HepG2 (cell line): ENCODE measurements at regions not wholly inside any gene's neighbourhood (a gene's known extent, or its start where the extent isn't known, plus 50 kb on each side); places are given as distances from the start of the nearest gene placed in this dataset.

ENCODE experiments used
- ATF7 ChIP-seq, 2 experiments: fragments of 450-650 bp in 1 of 2; sonication (generic) in 1 of 2; formaldehyde crosslinking in 1 of 2; IDR thresholded peaks; 2 replicates each; pipeline versions ENCODE4 v1.4.0 to v1.6.1; 2016 to 2020; ENCODE audit warnings: antibody characterized with exemption in 1 of 2, mild to moderate bottlenecking in 1 of 2, missing genetic modification reagents in 1 of 2
- EHMT2 ChIP-seq: fragments of 200-600 bp; sonication (generic); IDR thresholded peaks from 2 replicates; pipeline ENCODE4 v1.7.0; 2017; ENCODE audit warnings: antibody characterized with exemption, low read depth, low read length, borderline replicate concordance
- ELF3 ChIP-seq: IDR thresholded peaks from 2 replicates; pipeline ENCODE4 v1.6.1; 2016; ENCODE audit warnings: missing genetic modification reagents, missing compliant biosample characterization
- GPN1 ChIP-seq: sonication (generic); formaldehyde crosslinking; IDR thresholded peaks from 2 replicates; pipeline ENCODE4 v1.5.1; 2020; ENCODE audit warnings: missing genetic modification reagents, borderline replicate concordance
- IKZF4 ChIP-seq: sonication (generic); formaldehyde crosslinking; IDR thresholded peaks from 2 replicates; pipeline ENCODE4 v1.5.1; 2020; ENCODE audit warnings: borderline replicate concordance, mild to moderate bottlenecking, low read depth, missing genetic modification reagents; ENCODE audit errors: not compliant biosample characterization
- IRX3 ChIP-seq: sonication (generic); formaldehyde crosslinking; IDR thresholded peaks from 2 replicates; pipeline ENCODE4 v1.8.1; 2023; ENCODE audit warnings: mild to moderate bottlenecking, low read depth, missing genetic modification reagents, borderline replicate concordance
- JARID2 ChIP-seq: sonication (generic); formaldehyde crosslinking; IDR thresholded peaks from 2 replicates; pipeline ENCODE4 v1.8.1; 2023; ENCODE audit warnings: missing genetic modification reagents, inconsistent platforms; ENCODE audit not compliant: insufficient replicate concordance
- MATR3 ChIP-seq: sonication (generic); formaldehyde crosslinking; IDR thresholded peaks from 2 replicates; pipeline ENCODE4 v1.4.0; 2020; ENCODE audit warnings: missing genetic modification reagents
- MTA1 ChIP-seq: sonication (generic); formaldehyde crosslinking; IDR thresholded peaks from 2 replicates; pipeline ENCODE4 v1.4.0; 2020; ENCODE audit warnings: missing genetic modification reagents, mild to moderate bottlenecking, borderline replicate concordance
- PLSCR1 ChIP-seq: sonication (generic); formaldehyde crosslinking; IDR thresholded peaks from 2 replicates; pipeline ENCODE4 v1.5.0; 2020; ENCODE audit warnings: missing genetic modification reagents, mild to moderate bottlenecking, borderline replicate concordance
- RARA ChIP-seq: IDR thresholded peaks from 2 replicates; pipeline ENCODE4 v1.6.1; 2016; ENCODE audit warnings: missing genetic modification reagents, missing compliant biosample characterization
- RFX5 ChIP-seq: IDR thresholded peaks from 2 replicates; pipeline ENCODE4 v1.6.1; 2011; ENCODE audit warnings: low read depth, low read length, improper control_type of control experiment
- SAFB2 ChIP-seq: sonication (generic); formaldehyde crosslinking; IDR thresholded peaks from 2 replicates; pipeline ENCODE4 v1.5.1; 2020; ENCODE audit warnings: missing genetic modification reagents, low read depth, mild to moderate bottlenecking, borderline replicate concordance
- SMAD9 ChIP-seq: sonication (generic); formaldehyde crosslinking; IDR thresholded peaks from 2 replicates; pipeline ENCODE4 v1.5.1; 2020; ENCODE audit warnings: mild to moderate bottlenecking, missing genetic modification reagents
- SOX6 ChIP-seq, 2 experiments: fragments of 450-650 bp in 1 of 2; sonication (generic) in 1 of 2; formaldehyde crosslinking in 1 of 2; IDR thresholded peaks; 2 replicates each; pipeline versions ENCODE4 v1.4.0 to v1.6.1; 2017 to 2020; ENCODE audit warnings: antibody characterized with exemption in 1 of 2, mild to moderate bottlenecking in 1 of 2, missing genetic modification reagents in 1 of 2
- TBP ChIP-seq: sonication (generic); formaldehyde crosslinking; IDR thresholded peaks from 2 replicates; pipeline ENCODE4 v1.5.0; 2020; ENCODE audit warnings: missing genetic modification reagents
- TBX2 ChIP-seq: sonication (generic); formaldehyde crosslinking; IDR thresholded peaks from 2 replicates; pipeline ENCODE4 v1.5.0; 2020; ENCODE audit warnings: missing genetic modification reagents, mild to moderate bottlenecking, borderline replicate concordance
- ZFP41 ChIP-seq: sonication (generic); formaldehyde crosslinking; IDR thresholded peaks from 2 replicates; pipeline ENCODE4 v1.4.0; 2020; ENCODE audit warnings: mild to moderate bottlenecking, missing genetic modification reagents, borderline replicate concordance
- ZNF326 ChIP-seq: sonication (generic); formaldehyde crosslinking; IDR thresholded peaks from 2 replicates; pipeline ENCODE4 v1.4.0; 2020; ENCODE audit warnings: missing genetic modification reagents, borderline replicate concordance
- ZNF33A ChIP-seq: sonication (generic); formaldehyde crosslinking; IDR thresholded peaks from 2 replicates; pipeline ENCODE4 v1.5.1; 2020; ENCODE audit warnings: missing genetic modification reagents, mild to moderate bottlenecking, moderate library complexity, borderline replicate concordance
- ZNF468 ChIP-seq: sonication (generic); formaldehyde crosslinking; IDR thresholded peaks from 2 replicates; pipeline ENCODE4 v1.8.0; 2022; ENCODE audit warnings: mild to moderate bottlenecking, moderate library complexity, missing genetic modification reagents
- ZNF607 ChIP-seq: sonication (generic); formaldehyde crosslinking; IDR thresholded peaks from 2 replicates; pipeline ENCODE4 v1.5.1; 2020; ENCODE audit warnings: missing genetic modification reagents, mild to moderate bottlenecking, borderline replicate concordance
- ZNF713 ChIP-seq: sonication (generic); formaldehyde crosslinking; IDR thresholded peaks from 2 replicates; pipeline ENCODE4 v1.4.0; 2020; ENCODE audit warnings: mild to moderate bottlenecking, missing genetic modification reagents
- TF ChIP-seq, protein P1 (sequence below): sonication (generic); formaldehyde crosslinking; IDR thresholded peaks from 2 replicates; pipeline ENCODE4 v1.4.0; 2020; ENCODE audit warnings: missing genetic modification reagents
- TF ChIP-seq, protein P2 (sequence below): sonication (generic); formaldehyde crosslinking; IDR thresholded peaks from 2 replicates; pipeline ENCODE4 v1.5.0; 2020; ENCODE audit warnings: missing genetic modification reagents
- TF ChIP-seq, protein P3 (sequence below): sonication (generic); formaldehyde crosslinking; IDR thresholded peaks from 2 replicates; pipeline ENCODE4 v1.4.0; 2020; ENCODE audit warnings: missing genetic modification reagents
- TF ChIP-seq, protein P4 (sequence below): sonication (generic); formaldehyde crosslinking; IDR thresholded peaks from 2 replicates; pipeline ENCODE4 v1.4.0; 2020; ENCODE audit warnings: missing genetic modification reagents, low read depth, mild to moderate bottlenecking, borderline replicate concordance

- TF ChIP-seq, protein P1, sequence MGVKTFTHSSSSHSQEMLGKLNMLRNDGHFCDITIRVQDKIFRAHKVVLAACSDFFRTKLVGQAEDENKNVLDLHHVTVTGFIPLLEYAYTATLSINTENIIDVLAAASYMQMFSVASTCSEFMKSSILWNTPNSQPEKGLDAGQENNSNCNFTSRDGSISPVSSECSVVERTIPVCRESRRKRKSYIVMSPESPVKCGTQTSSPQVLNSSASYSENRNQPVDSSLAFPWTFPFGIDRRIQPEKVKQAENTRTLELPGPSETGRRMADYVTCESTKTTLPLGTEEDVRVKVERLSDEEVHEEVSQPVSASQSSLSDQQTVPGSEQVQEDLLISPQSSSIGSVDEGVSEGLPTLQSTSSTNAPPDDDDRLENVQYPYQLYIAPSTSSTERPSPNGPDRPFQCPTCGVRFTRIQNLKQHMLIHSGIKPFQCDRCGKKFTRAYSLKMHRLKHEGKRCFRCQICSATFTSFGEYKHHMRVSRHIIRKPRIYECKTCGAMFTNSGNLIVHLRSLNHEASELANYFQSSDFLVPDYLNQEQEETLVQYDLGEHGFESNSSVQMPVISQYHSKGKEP (CRISPR knock-in tag): no peak
- TF ChIP-seq IRX3 (CRISPR knock-in tag) (no peak), GPN1 (CRISPR knock-in tag) (no peak), ZNF468 (CRISPR knock-in tag) (no peak), SMAD9 (CRISPR knock-in tag) (no peak), MTA1 (no peak), TBX2 (peak; percentile 41; the same call in 1 of the 2 replicates), ELF3 (CRISPR knock-in tag) (0 out of 2 replicates have a peak, but pooled peaks have one; percentile 37), ZFP41 (CRISPR knock-in tag) (no peak), SOX6 (IDR thresholded peaks at IDR 0.05) (no peak), SOX6 (CRISPR knock-in tag; IDR thresholded peaks at IDR 0.05) (peak; percentile 71), RARA (CRISPR knock-in tag) (peak; percentile 36; the same call in 1 of the 2 replicates), ATF7 (IDR thresholded peaks at IDR 0.05) (no peak), ATF7 (CRISPR knock-in tag; IDR thresholded peaks at IDR 0.05) (no peak), JARID2 (CRISPR knock-in tag) (no peak), TBP (CRISPR knock-in tag) (no peak), ZNF713 (CRISPR knock-in tag) (no peak), PLSCR1 (CRISPR knock-in tag) (no peak), SAFB2 (no peak), EHMT2 (peak; percentile 26; the same call in 1 of the 2 replicates), MATR3 (CRISPR knock-in tag) (no peak), ZNF33A (no peak), IKZF4 (no peak), RFX5 (no peak), ZNF607 (CRISPR knock-in tag) (no peak), ZNF326 (CRISPR knock-in tag) (no peak)
- TF ChIP-seq, protein P2, sequence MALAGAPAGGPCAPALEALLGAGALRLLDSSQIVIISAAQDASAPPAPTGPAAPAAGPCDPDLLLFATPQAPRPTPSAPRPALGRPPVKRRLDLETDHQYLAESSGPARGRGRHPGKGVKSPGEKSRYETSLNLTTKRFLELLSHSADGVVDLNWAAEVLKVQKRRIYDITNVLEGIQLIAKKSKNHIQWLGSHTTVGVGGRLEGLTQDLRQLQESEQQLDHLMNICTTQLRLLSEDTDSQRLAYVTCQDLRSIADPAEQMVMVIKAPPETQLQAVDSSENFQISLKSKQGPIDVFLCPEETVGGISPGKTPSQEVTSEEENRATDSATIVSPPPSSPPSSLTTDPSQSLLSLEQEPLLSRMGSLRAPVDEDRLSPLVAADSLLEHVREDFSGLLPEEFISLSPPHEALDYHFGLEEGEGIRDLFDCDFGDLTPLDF (CRISPR knock-in tag): no peak
- TF ChIP-seq, protein P3, sequence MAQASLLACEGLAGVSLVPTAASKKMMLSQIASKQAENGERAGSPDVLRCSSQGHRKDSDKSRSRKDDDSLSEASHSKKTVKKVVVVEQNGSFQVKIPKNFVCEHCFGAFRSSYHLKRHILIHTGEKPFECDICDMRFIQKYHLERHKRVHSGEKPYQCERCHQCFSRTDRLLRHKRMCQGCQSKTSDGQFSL (CRISPR knock-in tag): no peak
- TF ChIP-seq, protein P4, sequence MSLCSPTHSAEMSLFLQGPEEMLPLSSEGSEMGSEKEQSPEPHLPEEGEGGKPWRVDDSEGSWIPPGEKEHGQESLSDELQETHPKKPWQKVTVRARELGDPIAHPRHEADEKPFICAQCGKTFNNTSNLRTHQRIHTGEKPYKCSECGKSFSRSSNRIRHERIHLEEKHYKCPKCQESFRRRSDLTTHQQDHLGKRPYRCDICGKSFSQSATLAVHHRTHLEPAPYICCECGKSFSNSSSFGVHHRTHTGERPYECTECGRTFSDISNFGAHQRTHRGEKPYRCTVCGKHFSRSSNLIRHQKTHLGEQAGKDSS: no peak
These were observed 254.2 kb upstream of the ZNF32 start (continued) for GRCh38 chr10:43902842-43903241.
